Hematopoietic multipotent progenitor cell treated with erythropoietin and hydrocortisone succinate and interleukin-3 and kit ligand, for 6 days (in vitro differentiated cells): ENCODE measurements at regions not wholly inside any gene's neighbourhood (a gene's known extent, or its start where the extent isn't known, plus 50 kb on each side); places are given as distances from the start of the nearest gene placed in this dataset.
"Not testable (repeated sequence)": the region's sequence is repeated elsewhere in the genome, so short reads cannot be mapped to it uniquely, and the experiment has no call there.

Experiments
- DNase-seq: peaks from one replicate; pipeline ENCODE4 v3.0.0-alpha.2; 2015

DNA sequence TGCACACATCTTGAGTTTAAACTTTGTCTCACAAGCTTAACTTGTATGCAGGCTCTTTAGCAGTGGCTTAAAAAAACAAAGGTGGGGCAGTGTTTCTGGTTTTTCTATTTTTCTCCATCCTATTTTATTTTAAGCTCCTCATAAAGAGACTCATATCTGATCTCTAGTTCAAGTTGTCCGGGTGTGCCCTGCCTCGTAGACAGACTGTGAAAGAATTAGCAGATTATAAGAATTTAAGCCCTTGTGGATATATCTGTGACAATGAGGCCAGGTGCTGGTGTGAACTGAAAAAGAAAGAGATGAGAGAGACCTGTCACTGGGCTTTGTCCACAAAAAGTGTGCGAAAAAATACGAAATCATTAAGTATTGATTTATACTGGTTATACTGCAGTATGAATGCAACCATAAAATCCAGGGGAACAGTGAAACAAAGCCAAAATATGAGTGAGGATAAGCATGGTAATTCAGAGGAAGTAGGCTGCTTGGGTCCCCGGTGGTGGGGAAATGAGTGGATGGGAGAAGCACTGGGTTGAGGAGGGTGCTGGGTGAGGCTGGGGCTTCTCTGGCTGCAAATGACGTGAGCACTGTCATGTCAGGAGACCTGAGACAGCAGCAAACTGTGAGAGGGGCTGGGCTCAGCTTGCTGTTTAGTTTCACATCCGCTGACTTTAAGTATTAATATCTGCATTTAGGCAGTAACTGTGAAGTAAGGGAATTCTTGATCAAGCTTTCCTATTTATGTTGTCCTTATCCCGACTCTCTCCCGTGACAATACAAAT is 179.7 kb upstream of the ANKRD55 start:
- DNase-seq: peak; percentile 11

DNA sequence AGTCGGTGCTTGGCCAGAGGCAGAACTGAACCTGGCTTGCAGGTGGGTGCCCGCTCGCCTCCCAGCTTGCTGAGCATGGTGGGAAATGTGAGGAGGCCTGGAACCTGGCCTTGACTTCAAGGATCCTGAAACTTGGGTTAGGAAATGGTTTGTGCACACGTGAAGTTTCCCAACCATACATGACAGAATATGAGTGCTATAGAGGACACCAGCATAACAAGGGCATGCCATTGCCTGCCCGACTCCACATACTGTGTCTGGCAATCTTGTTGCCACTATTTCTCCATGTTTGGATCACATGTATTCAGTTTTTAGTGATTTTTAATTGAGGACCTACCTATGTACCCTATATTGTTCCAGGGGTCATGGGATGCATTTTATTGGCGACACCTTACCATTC is 177.6 kb upstream of the ANKRD55 start:
- no peak for DNase-seq

DNA sequence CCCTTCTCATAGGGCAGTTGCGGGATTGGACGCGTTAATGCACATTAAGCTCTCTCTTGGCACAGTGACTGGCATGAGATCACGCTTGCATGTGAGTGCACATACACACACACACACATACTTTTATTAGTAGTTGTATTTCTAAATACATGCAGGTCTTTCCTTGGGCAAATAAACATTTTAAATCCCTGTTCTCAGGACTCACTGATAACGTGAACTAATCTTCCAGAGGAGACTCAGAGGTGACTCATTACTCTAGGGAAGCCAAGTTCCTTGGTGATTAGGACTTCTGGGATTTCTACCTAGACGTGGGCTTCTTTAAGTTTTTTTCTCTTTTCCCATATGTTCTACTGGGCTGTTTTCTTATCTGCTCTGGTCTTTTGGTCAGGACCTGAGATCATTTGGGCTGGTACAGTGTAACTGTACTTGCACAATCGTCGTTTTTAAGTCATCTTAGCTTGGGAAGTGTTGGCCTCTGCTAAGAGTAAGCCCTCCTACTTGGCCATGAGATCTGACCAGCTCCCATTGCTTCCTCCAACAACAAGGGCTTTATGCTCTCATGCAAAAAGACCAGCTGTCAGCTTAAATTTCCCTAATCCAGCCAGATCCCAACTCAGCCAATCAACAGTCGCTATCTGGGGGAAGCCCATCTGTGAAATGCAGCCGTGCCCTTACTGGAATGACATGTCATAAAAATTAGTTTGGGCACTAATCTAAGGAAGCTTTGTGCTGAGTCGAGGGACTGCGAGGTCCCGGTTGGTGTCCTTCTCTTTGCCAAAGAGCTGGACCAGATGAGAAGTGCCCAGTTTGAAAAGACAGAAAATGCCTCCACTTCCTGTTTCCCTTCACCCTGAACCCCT is 176.4 kb upstream of the ANKRD55 start:
- no peak for DNase-seq

DNA sequence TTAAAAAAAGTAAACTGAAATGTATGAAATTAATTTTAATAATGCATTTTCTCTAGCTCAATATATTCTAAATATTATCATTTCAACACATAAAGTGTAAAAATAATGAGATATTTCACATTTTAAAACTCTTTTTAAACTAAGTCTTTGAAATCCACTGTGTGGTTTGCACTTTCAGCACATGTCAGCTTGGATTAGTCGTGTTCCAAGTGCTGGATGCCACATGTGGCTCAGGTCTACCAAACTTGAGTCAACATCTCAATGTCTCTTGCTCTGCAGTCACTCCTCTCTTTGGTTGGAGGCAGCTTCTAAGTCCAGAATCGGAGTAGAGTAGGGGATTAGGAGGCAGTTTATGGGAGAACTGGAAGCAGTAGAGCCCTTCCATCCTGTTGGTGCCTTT is 173.7 kb upstream of the ANKRD55 start:
- DNase-seq: no peak

DNA sequence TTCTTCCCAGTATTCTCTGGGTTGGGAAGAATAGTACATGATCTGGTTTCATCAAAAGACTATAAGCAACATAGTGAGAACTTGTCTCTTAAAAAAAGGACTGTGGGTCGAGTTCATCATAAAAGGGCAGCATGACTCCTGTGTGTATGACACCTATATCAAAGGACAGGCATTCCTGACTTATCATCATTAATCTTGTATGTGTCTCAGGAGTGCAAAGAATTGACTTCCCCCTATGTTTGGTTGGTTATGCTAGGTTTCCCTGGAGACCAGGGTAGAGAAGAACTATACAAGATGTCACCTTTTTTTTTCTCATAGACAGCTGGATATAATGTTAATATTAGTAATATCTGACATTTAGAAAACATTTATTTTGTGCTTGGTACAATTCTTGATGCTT is 173.1 kb upstream of the ANKRD55 start:
- DNase-seq: no peak

DNA sequence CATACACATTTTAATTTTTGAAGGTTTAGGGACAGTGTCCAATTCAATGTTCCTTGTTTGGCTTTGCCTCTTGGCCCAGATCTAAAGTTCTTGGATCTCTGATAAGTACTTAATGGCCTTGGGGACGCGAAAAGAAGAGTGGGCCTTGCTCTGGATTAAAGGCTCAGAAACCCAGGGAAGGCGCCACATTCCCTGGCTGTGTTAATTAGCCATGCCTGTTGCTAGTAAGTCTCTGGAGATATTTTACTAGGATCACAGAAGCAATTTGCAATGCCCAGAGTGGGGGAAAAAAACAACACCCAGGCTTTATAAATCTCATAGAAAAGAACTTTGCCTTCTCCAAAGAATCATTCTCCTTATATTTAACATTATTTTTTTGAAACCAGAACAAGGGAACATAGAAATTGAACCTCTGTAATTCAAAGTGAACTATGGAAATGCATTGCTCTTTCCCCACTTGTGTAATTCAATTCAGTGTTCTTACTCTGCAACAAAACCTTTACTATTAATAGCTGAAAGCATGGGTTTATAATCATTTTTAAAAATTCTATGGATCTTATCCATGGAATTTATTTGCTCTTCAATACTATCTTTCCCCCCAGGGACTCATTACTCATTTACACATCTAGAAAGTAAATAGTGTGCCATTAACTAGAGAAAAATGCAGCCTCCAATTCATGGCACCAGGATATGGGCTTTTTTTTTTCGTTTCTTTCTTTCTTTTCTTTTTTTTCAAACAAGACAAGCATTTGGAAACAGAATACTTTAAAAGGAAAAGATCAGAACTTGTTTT is 172.2 kb upstream of the ANKRD55 start:
- no peak for DNase-seq

DNA sequence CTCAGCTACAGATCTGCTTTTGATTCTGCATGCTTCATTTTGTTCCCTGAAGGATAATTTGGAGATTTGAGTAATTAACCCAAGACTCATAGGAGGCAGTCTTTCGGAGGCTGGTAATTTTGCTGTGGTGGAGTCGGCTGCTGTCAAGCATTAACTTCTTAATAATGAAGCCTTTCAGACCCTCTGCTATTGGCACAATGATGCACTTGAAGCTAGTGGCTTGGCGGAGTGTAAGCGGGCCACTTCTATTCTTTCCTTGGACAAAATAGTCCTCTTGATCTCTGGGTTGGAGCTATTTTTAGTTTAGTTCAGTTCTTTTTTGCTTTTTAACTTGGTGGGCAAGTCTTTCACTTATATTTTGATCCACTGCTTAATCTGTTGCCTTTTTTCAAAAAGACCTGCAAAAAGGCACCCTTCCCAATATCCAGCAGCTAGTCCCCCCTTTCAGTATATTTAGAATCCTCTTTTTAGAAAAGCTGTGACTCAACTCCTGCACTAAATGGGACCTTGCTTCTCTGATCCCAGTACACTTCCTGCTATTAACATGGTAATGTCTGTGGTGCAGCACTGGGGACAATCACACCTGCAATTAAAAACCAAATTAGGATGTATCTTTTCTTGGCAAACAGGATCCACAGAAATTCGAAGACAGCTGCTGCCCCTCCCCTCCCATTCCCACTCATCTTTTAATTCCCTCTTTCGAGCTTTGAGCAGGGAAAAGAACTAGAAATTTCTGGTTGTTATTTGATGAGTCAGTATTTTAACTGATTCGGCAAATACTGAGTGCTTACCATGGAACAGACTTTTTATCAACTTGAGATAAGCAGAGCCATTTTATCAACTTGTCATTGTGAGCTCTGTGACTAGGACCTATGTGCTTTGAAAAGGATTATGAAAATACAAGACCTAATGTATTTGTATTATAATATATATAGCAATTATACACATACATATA is 169.4 kb upstream of the ANKRD55 start:
- DNase-seq: peak; percentile 28

DNA sequence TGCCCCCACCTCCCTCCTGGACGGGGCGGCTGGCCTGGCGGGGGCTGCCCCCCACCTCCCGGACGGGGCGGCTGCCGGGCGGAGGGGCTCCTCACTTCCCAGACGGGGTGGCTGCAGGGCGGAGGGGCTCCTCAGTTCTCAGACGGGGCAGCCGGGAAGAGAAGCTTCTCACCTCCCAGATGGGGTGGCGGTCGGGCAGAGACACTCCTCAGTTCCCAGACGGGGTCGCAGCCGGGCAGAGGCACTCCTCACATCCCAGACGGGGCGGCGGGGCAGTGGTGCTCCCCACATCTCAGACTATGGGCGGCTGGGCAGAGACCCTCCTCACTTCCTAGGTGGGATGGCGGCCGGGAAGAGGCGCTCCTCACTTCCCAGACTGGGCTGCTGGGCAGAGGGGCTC is 164.7 kb upstream of the ANKRD55 start:
- DNase-seq: not testable (repeated sequence)

DNA sequence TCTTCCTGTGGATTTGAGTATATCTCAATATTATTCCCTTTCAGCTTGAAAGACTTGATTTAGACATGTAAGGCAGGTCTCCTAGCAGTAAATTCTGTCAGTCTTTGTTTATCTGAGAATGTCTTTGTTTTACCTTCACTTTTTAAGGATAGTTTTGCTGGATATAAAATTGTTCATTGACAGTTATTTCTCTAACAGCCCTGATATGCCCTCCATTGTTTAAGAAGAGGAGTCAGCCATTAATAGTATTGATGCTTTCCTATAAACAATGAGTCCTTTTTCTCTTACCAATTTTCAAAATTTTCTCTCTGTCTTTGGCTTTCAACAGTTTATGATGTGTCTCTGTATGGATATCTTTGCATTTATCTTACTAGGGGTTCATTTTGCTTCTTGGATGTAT is 163.5 kb upstream of the ANKRD55 start:
- no peak for DNase-seq

DNA sequence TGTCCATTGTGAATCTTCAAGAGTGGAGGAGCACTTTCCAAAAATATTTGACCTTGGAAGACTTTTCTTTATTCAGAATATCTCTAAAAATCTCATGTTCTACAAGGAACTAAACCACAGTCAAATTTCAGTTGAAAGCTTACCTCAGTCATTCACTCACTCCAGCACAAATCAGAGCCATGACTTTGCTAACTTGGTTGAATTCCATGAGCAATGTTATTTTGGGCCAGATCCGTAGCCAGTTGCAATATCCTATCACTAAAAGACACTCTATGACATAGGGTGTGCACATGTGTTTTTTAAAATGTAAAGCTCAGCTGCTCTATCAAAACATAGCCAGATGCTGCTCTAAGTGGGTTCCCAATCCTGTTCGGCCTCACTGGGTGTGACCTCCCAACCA is 156.1 kb upstream of the ANKRD55 start:
- no peak for DNase-seq

DNA sequence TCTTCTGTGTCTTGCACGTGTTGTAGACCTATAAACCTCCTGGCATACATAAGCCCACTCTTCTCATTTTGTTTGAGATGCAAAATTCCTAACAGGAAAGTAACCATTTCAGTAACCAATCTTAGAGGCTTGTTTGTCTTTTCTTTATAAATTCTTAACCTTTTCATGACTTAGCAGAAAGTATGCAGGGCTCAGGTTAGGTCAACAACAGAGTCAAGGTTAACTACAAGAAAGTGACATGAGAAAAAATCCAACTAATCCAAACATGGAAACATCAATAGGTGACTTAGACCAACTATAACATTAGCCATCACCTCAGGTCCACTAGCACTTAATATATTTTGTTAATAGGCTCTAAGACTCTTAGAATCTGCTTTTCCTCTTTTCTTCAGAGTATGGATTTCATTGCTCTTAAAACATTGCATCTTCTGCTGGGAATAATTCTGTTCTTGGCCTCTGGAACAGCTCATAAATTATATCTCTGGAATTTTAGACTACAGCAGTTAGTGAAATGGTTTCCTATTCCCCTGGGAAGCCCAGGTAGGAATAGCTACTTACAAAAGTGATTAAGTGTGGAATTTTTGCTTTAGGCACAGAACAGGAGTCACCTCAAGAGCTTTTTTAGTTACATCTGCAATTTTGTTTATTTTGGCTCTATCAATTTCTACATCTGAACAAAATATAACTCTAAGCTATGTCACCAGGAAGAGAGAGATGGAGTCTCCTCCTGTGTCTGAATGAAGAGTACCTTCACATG is 155.3 kb upstream of the ANKRD55 start:
- no peak for DNase-seq

DNA sequence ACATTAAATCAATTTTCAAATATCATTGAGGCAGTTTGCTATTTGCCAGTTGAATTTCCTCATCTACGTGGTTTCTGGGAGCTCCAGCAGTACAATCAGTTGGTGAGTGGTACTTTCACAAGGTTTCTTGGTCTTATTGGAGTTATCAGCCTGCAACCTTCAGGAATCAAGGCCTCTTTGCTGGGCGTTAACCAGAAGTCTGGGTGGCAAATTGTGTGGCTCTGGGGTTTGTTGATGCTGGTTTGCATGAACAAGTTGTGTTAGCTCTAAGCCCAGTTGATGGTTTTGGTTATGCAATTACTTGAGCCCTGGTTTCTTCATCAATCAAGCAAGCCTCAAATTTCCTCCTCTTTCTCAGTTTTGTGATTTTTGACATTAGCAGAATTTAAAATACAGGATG is 152.9 kb upstream of the ANKRD55 start:
- DNase-seq: peak; percentile 26

DNA sequence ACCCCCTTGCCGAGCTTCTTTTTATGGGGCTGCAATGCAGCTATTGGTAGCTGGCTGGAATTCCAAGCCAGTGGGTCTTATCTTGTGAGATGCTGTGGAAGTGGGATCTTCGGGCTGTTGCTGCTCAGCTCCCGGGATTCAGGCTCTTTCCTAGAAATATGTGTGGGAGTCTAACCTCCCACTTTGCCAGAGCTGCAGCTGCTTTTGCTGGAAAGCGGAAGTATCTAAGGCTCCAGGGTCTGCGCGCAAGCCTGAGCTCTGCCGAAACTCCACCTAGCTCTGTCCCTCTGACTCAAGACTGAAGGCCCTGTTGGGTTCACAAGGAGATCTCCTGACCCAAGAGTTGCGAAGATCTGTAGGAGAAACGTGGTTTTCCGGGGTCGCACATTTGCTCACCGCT is 151.1 kb upstream of the ANKRD55 start:
- no peak for DNase-seq

DNA sequence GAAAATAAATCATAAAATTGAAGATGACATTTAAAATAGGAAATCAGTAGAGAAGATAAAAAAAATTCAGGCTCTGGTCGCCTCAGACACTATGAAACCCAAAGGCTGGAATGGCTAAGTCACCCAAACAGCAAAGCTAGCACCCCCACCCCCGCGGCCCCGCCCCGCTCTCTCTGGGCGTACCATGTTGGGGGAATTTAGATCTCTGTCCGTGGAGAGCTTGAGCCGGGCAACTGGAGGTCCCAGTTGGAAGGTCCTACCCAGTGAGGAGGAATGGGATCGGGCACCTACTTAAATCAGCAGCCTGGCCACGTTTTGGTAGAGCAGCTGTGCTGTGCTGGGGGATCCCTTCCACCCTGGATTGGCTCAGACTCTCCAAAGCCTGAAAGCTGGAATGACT is 150.6 kb upstream of the ANKRD55 start:
- no peak for DNase-seq

DNA sequence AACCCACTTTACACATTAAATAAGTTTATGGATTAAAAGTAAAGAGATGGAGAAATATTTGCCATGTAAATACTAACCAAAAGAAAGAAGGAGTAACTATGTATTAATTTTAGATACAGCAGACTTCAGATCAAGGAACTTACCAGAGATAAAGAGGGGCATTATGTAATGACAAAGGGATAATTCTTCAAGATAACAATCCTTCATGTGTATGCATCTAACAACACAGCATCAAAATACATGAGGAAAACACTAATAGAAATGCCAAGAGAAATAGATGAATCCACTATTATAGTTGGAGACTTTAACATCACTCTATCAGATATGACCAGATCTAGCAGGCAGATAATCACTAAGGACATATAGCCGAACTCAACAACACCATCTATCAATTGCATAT is 149.8 kb upstream of the ANKRD55 start:
- DNase-seq: no peak

DNA sequence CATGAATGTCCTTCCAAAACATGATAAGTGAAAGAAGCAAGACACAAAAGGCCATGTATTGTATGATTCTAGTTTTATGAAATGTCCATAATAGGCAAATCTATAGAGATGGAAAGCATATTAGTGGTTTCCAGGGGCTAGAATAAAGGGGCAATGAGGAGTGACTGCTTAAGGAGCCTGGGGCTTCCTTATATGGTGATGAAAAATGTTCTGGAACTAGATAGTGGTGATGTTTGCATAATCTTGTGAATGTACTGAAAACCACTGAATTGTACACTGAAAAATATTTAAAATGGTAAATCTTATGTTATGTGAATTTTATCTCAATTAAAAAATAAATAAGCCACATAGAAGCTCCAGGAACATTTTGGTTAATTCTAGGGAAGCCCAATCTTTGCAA is 144.4 kb upstream of the ANKRD55 start:
- no peak for DNase-seq

DNA sequence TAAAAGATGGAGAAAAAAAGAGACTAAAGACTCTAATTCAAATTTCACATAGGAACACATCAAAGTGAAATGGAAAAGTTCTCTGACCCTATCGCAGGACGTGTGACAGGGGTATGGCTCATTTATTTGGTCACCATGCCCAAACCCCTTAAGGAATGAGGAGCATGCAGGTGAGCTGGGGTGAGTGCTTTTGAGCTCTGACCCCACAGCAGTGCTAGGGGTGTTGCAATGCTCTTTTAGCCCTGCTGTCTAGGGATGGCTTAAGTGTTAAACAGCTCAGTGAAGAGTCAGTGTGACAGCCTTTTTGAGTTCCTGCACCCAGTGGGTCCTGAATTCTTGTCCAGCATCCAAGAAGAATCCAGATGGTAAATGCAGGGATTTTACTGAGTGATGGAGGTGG is 143.0 kb upstream of the ANKRD55 start:
- DNase-seq: no peak

DNA sequence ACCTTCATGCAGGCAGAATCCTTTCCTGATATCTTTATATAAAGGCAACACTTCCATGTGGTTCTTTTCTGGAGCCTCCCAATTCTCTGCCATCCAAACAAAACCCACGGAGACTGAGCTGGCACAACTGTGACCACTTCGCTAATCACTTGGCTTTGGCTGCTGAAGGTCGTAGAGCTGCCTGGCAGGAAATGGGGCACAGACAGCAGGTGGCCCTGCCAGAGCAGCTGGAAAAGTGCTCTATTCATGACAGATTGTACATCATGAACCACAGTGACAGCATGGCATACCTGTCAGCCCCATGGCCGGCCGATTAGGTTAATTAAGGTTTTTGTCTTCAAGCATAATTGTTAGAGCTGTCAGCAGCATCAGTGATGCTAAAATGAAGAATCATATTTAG is 141.9 kb upstream of the ANKRD55 start:
- no peak for DNase-seq

DNA sequence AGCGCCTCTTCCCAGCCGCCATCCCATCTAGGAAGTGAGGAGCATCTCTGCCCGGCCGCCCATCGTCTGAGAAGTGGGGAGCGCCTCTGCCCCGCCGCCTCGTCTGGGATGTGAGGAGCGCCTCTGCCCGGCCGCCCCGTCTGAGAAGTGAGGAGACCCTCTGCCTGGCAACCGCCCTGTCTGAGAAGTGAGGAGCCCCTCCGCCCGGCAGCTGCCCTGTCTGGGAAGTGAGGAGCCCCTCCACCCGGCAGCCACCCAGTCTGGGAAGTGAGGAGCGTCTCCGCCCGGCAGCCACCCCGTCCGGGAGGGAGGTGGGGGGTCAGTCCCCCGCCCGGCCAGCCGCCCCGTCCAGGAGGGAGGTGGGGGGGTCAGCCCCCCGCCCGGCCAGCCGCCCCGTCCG is 139.4 kb upstream of the ANKRD55 start:
- not testable (repeated sequence) for DNase-seq

DNA sequence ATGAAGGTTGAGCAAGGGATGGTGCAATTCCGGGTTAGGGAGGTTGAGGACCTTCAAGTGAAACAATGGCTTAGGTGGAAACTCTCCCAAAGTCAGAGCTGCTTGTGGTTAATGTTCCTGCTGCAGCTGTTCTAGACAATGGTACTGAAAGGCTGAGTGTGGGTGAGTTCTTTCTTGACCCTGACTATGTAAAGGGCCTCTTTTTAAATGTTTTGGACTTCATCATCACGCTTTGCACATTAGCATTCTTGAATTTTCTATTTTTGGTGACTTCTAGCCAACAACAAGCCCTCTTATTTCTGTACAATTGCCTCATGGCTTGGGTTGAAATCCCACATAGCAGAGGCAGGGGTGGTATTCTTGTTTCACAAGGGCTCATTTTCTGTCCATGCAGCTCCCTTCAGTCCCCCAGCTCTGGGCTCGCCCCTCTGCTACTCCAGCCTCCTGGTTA is 136.3 kb upstream of the ANKRD55 start:
- no peak for DNase-seq

DNA sequence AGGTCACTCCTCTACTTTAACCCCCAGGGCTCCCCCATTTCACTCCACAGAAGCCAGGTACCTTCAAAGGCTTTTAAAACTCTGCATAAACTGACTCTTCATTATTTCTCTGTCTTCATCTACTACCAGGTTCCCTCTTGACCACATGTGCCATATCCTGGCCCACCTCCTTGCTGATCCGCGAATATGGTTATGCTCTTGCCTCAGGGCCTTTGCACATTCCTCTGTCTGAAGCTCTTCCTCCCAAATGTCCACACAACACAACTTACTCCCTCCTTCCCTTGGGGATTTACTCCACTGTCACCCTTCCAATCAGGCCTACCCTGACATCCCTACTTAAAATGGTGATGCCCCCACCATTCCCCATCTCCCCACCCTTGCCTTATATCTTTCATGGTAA is 134.6 kb upstream of the ANKRD55 start:
- no peak for DNase-seq

DNA sequence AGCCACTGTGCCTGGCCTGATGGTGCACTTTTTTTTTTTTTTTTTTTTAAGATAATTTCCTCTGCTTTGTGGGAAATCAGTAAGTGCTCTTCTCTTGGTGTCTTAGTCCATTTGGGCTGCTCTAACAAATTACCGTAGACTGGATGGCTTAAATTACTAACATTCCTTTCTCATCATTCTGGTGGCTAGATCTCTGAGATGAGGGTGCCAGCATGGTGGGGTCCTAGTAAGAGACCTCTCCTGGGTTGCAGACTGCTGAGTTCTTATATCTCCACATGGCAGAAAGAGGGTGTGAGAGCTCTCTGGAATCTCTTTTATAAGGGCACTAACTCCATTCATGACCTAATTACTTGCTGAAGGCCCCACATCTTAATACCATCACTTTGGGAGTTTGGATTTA is 133.9 kb upstream of the ANKRD55 start:
- DNase-seq: no peak
